Trophoblast cell (in vitro differentiated cells and primary cell): ENCODE measurements at regions not wholly inside any gene's neighbourhood (a gene's known extent, or its start where the extent isn't known, plus 50 kb on each side); places are given as distances from the start of the nearest gene placed in this dataset.
A peak's percentile ranks its signal among the peaks of the same experiment; 100 is the strongest.

ENCODE experiments used
- DNase-seq, 2 donors: peaks; one replicate each; pipeline ENCODE4 v3.0.0-alpha.2; 2016
- H2AFZ ChIP-seq: 2 replicates; pipeline ENCODE4 v1.6.1; 2013; ENCODE audit warnings: low read length, moderate library complexity, mild to moderate bottlenecking; ENCODE audit not compliant: insufficient read depth, poor library complexity
- H2AK5ac ChIP-seq: 2 replicates; pipeline ENCODE4 v1.6.1; 2013; ENCODE audit warnings: mild to moderate bottlenecking, low read length
- H2BK120ac ChIP-seq: 2 replicates; pipeline ENCODE4 v1.6.1; 2013; ENCODE audit warnings: low read length, mild to moderate bottlenecking, moderate library complexity; ENCODE audit not compliant: insufficient read depth, poor library complexity
- H2BK12ac ChIP-seq: 2 replicates; pipeline ENCODE4 v1.6.1; 2013; ENCODE audit warnings: mild to moderate bottlenecking, low read length, moderate library complexity
- H2BK5ac ChIP-seq: 2 replicates; pipeline ENCODE4 v1.6.1; 2013; ENCODE audit warnings: low read length, low read depth, moderate library complexity, mild to moderate bottlenecking; ENCODE audit not compliant: poor library complexity
- H3K14ac ChIP-seq: 2 replicates; pipeline ENCODE4 v1.6.1; 2013; ENCODE audit warnings: mild to moderate bottlenecking, low read length
- H3K18ac ChIP-seq: 2 replicates; pipeline ENCODE4 v1.6.1; 2013; ENCODE audit warnings: mild to moderate bottlenecking, low read length
- H3K23ac ChIP-seq: 2 replicates; pipeline ENCODE4 v1.6.1; 2013; ENCODE audit warnings: low read length
- H3K27ac ChIP-seq: 2 replicates; pipeline ENCODE4 v1.5.1; 2013; ENCODE audit warnings: low read depth, mild to moderate bottlenecking, inconsistent platforms, low read length, moderate library complexity
- H3K27me3 ChIP-seq: 2 replicates; pipeline ENCODE4 v1.6.1; 2013; ENCODE audit warnings: inconsistent platforms, mild to moderate bottlenecking, low read length, moderate library complexity; ENCODE audit not compliant: insufficient read depth
- H3K36me3 ChIP-seq, 2 experiments: 1 replicate in 1 of 2; 2 replicates in 1 of 2; pipeline ENCODE4 v1.6.1; 2013; ENCODE audit warnings: low read length in 2 of 2, mild to moderate bottlenecking in 2 of 2, moderate library complexity in 1 of 2; ENCODE audit not compliant: insufficient read depth in 2 of 2, control insufficient read depth in 1 of 2
- H3K4ac ChIP-seq: 2 replicates; pipeline ENCODE4 v1.6.1; 2013; ENCODE audit warnings: low read depth, mild to moderate bottlenecking, low read length, moderate library complexity
- H3K4me1 ChIP-seq, 2 experiments: 1 replicate in 1 of 2; 2 replicates in 1 of 2; pipeline ENCODE4 v1.6.1; 2013; ENCODE audit warnings: low read length in 2 of 2, mild to moderate bottlenecking in 2 of 2, moderate library complexity in 1 of 2; ENCODE audit not compliant: insufficient read depth in 2 of 2, control insufficient read depth in 1 of 2
- H3K4me2 ChIP-seq: 2 replicates; pipeline ENCODE4 v1.6.1; 2013; ENCODE audit warnings: inconsistent platforms, mild to moderate bottlenecking, low read length, moderate library complexity
- H3K4me3 ChIP-seq: 2 replicates; pipeline ENCODE4 v1.5.1; 2013; ENCODE audit warnings: mild to moderate bottlenecking, low read depth, low read length, inconsistent platforms
- H3K79me1 ChIP-seq: one replicate; pipeline ENCODE4 v1.6.1; 2013; ENCODE audit warnings: low read length
- H3K79me2 ChIP-seq: 2 replicates; pipeline ENCODE4 v1.6.1; 2013; ENCODE audit warnings: low read length, mild to moderate bottlenecking; ENCODE audit not compliant: control insufficient read depth, insufficient read depth, poor library complexity
- H3K9ac ChIP-seq: 2 replicates; pipeline ENCODE4 v1.6.1; 2013; ENCODE audit warnings: mild to moderate bottlenecking, low read length
- H3K9me3 ChIP-seq: 2 replicates; pipeline ENCODE4 v1.6.1; 2013; ENCODE audit warnings: low read depth, mild to moderate bottlenecking, control low read depth, inconsistent platforms, low read length; ENCODE audit not compliant: insufficient read depth
- H4K12ac ChIP-seq: 2 replicates; pipeline ENCODE4 v1.6.1; 2013; ENCODE audit warnings: low read depth, mild to moderate bottlenecking, low read length, moderate library complexity
- H4K8ac ChIP-seq: 2 replicates; pipeline ENCODE4 v1.6.1; 2013; ENCODE audit warnings: low read depth, mild to moderate bottlenecking, low read length, moderate library complexity
- H4K91ac ChIP-seq: one replicate; pipeline ENCODE4 v1.6.1; 2013; ENCODE audit warnings: low read depth, mild to moderate bottlenecking, low read length, moderate library complexity
- WGBS: extraction: QIAGEN DNeasy Blood & Tissue Kit; methylation state at CpG from one replicate; pipeline ENCODE4 v1.1.7; 2013; ENCODE audit warnings: missing lambda C conversion rate; ENCODE audit not compliant: insufficient read length, insufficient coverage; ENCODE audit errors: extremely low coverage; 5-methylcytosine and 5-hydroxymethylcytosine counted together

DNA sequence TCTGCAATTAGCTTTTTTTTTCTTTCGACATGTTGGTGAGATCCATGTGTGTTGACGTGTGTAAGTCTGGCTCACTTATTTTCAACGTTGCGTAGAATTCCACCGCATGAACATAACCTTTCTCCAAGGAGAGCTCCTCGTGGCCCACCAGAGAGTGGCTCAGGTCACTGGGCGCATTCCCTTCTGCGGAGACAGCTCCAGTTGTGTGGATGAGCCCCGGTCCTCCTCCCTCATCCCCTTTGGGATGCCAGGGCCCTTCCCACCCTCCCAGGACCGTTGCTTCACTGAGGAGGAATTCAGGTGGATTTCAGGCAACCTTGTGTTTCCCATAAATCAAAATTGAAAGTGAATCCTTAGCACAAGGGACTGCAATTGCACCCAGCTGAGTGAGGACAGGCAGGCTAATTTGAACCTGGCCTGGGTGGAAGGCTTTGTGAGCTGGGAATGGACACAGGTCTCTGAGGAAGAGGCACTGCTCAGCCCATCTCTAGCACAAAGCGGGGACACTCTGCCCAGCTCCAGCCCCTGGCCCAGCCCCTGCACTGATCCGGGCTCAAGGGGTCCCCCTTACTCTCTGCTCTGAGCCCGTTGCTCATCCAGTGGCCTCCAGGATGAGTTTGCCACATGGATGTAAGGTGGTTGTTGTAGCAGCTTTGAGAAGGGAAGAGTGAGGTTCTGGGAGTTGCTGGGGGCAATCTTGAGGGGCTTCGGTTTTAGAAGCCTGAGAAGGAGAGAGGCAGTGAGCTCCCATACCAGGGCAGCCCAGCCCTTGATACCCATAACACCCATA, 57.8 kb upstream of the HAAO start:
- H3K27ac ChIP-seq: no peak overlapping the region
- no peaks in the 10 kb centered on the region for H3K9me3 ChIP-seq
- no peak overlapping the region for H3K4me3 ChIP-seq
- no peak overlapping the region for H4K12ac ChIP-seq
- no CpG with 5 or more reads among the region's 14 CpGs for WGBS
- no peak for DNase-seq
- no peak overlapping the region for H4K8ac ChIP-seq
- H3K14ac ChIP-seq: no peak overlapping the region
- H2AK5ac ChIP-seq: no peak overlapping the region
- H3K18ac ChIP-seq: no peak overlapping the region
- H4K91ac ChIP-seq: no peak overlapping the region
- H3K4ac ChIP-seq: no peak overlapping the region
- H2BK120ac ChIP-seq: no peak overlapping the region
- H3K9ac ChIP-seq: no peak overlapping the region
- H2BK5ac ChIP-seq: no peak overlapping the region
- H3K79me2 ChIP-seq: no peaks in the 10 kb centered on the region
- H3K23ac ChIP-seq: no peak overlapping the region
- no peaks in the 10 kb centered on the region for H3K27me3 ChIP-seq
- H2BK12ac ChIP-seq: no peak overlapping the region
- no peaks in the 10 kb centered on the region for H3K79me1 ChIP-seq
- H3K4me1 ChIP-seq: peaks cover 4 to 9% of the 10 kb centered on the region in 2 experiments
- H3K36me3 ChIP-seq: no peaks in the 10 kb centered on the region
- no peak overlapping the region for H2AFZ ChIP-seq
- no peak overlapping the region for H3K4me2 ChIP-seq

DNA sequence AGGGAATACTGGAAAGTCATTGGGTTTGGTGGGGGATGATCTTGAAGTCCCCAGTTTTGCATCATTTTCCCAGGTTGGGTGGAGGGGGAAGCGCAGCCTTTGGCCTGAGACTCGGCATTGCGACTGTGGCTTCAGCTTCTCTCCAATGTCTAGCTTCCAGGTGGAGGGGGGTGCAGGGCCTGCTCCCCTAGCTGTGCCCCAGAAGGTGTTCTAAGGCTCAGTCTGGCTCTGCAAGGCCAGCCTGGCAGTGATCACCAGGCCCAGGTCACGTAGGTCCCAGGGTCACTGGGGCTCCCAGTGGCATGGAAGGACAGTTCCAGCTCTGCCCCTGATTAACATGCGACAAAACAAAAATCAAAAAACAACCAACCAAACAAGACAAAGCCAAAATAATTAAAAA, 56.9 kb upstream of the HAAO start:
- H3K9me3 ChIP-seq: no peaks in the 10 kb centered on the region
- no peaks in the 10 kb centered on the region for H3K79me2 ChIP-seq
- H3K4me1 ChIP-seq: peaks cover 3 to 7% of the 10 kb centered on the region in 2 experiments
- H3K4ac ChIP-seq: no peak overlapping the region
- no peak overlapping the region for H3K9ac ChIP-seq
- no peak for DNase-seq
- no peak overlapping the region for H3K18ac ChIP-seq
- H2AK5ac ChIP-seq: no peak overlapping the region
- H2BK12ac ChIP-seq: no peak overlapping the region
- H2BK5ac ChIP-seq: no peak overlapping the region
- H4K91ac ChIP-seq: no peak overlapping the region
- H3K14ac ChIP-seq: no peak overlapping the region
- H3K23ac ChIP-seq: no peak overlapping the region
- H3K27me3 ChIP-seq: no peaks in the 10 kb centered on the region
- H4K8ac ChIP-seq: no peak overlapping the region
- H3K36me3 ChIP-seq: no peaks in the 10 kb centered on the region
- no peaks in the 10 kb centered on the region for H3K79me1 ChIP-seq
- H4K12ac ChIP-seq: no peak overlapping the region
- H3K27ac ChIP-seq: no peak overlapping the region
- no peak overlapping the region for H2AFZ ChIP-seq
- H3K4me2 ChIP-seq: no peak overlapping the region
- H2BK120ac ChIP-seq: no peak overlapping the region
- no peak overlapping the region for H3K4me3 ChIP-seq
- no CpG with 5 or more reads among the region's 5 CpGs for WGBS

GRCh38 chr2:42848726-42849290, 56.4 kb upstream of the HAAO start:
- Histone ChIP-seq H3K18ac (no peak overlapping the region), H2AFZ (no peak overlapping the region), H3K23ac (no peak overlapping the region), H3K4ac (no peak overlapping the region), H2BK120ac (no peak overlapping the region), H3K9me3 (no peaks in the 10 kb centered on the region), H4K12ac (no peak overlapping the region), H3K9ac (no peak overlapping the region), H2BK12ac (no peak overlapping the region), H3K4me3 (no peak overlapping the region), H3K4me1 (peaks cover 2% of the 10 kb centered on the region in 2 experiments), H3K36me3 (no peaks in the 10 kb centered on the region), H3K27me3 (no peaks in the 10 kb centered on the region), H2BK5ac (no peak overlapping the region), H2AK5ac (no peak overlapping the region), H3K27ac (no peak overlapping the region), H3K79me1 (no peaks in the 10 kb centered on the region), H3K14ac (no peak overlapping the region), H4K91ac (no peak overlapping the region), H4K8ac (no peak overlapping the region), H3K4me2 (no peak overlapping the region), H3K79me2 (no peaks in the 10 kb centered on the region)
- WGBS: no CpG with 5 or more reads among the region's 10 CpGs
- DNase-seq: peak; percentile 46 to 72

DNA sequence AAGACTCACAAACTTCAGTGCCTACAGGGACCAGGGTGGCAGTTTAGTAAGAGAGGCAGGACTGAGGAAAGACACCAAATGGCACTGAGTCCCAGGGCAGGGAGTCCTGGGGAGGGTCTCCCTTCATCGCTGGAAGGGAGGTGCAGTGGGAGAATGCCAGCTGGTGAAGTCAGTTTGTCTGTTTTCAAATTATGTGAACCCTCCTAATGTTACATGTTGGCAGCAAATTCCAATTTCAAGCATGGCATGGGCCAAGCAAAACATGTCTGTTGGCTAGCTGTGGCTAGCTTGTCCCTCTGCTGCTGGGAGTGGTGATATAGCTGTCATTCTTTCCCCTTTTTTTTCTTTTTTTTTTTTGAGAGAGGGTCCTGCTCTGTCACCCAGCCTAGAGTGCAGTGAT, 55.9 kb upstream of the HAAO start:
- WGBS: no CpG with 5 or more reads among the region's 1 CpG
- Histone ChIP-seq H2BK120ac (no peak overlapping the region), H3K27me3 (no peaks in the 10 kb centered on the region)

More for the DNA sequence above, 55.9 kb upstream of the HAAO start:
- no peaks in the 10 kb centered on the region for H3K36me3 ChIP-seq
- no peaks in the 10 kb centered on the region for H3K4me1 ChIP-seq
- H3K27ac ChIP-seq: no peak overlapping the region
- H3K18ac ChIP-seq: no peak overlapping the region
- no peak overlapping the region for H4K8ac ChIP-seq
- H2BK5ac ChIP-seq: no peak overlapping the region
- no peak for DNase-seq
- H3K23ac ChIP-seq: no peak overlapping the region
- no peaks in the 10 kb centered on the region for H3K79me1 ChIP-seq
- no peaks in the 10 kb centered on the region for H3K9me3 ChIP-seq
- H3K4me2 ChIP-seq: no peak overlapping the region
- H2AFZ ChIP-seq: no peak overlapping the region
- no peaks in the 10 kb centered on the region for H3K79me2 ChIP-seq
- H2AK5ac ChIP-seq: no peak overlapping the region
- no peak overlapping the region for H3K4ac ChIP-seq
- H3K4me3 ChIP-seq: no peak overlapping the region
- H2BK12ac ChIP-seq: no peak overlapping the region
- no peak overlapping the region for H3K14ac ChIP-seq
- H4K91ac ChIP-seq: no peak overlapping the region
- H4K12ac ChIP-seq: no peak overlapping the region
- H3K9ac ChIP-seq: no peak overlapping the region
